Glutamatergic neuron (in vitro differentiated cells): ENCODE measurements at regions not wholly inside any gene's neighbourhood (a gene's known extent, or its start where the extent isn't known, plus 50 kb on each side); places are given as distances from the start of the nearest gene placed in this dataset.

Source experiments
- DNase-seq: peaks from one replicate; pipeline ENCODE4 v3.0.0; 2022
- H3K27ac Mint-ChIP-seq: one replicate; pipeline ENCODE4 v1.8.0; 2020; ENCODE audit warnings: mild to moderate bottlenecking, mixed read lengths, inconsistent platforms; ENCODE audit not compliant: unreplicated experiment
- H3K27me3 Mint-ChIP-seq: one replicate; pipeline ENCODE4 v1.8.0; 2020; ENCODE audit warnings: mild to moderate bottlenecking, moderate library complexity, mixed read lengths, inconsistent platforms; ENCODE audit not compliant: unreplicated experiment
- H3K36me3 Mint-ChIP-seq: one replicate; pipeline ENCODE4 v1.8.0; 2020; ENCODE audit warnings: mild to moderate bottlenecking, mixed read lengths, inconsistent platforms; ENCODE audit not compliant: unreplicated experiment
- H3K4me1 Mint-ChIP-seq: one replicate; pipeline ENCODE4 v1.8.0; 2020; ENCODE audit warnings: mild to moderate bottlenecking, low read depth, mixed read lengths, inconsistent platforms; ENCODE audit not compliant: unreplicated experiment
- H3K4me3 Mint-ChIP-seq: one replicate; pipeline ENCODE4 v1.8.0; 2020; ENCODE audit warnings: mild to moderate bottlenecking, mixed read lengths, inconsistent platforms; ENCODE audit not compliant: unreplicated experiment
- H3K9me3 Mint-ChIP-seq: one replicate; pipeline ENCODE4 v1.8.0; 2020; ENCODE audit warnings: mild to moderate bottlenecking, moderate library complexity, mixed read lengths, inconsistent platforms; ENCODE audit not compliant: unreplicated experiment
- CTCF ChIP-seq: fragments of 200-600 bp; sonication (generic); IDR thresholded peaks from one replicate; pipeline ENCODE4 v1.5.0; 2021; ENCODE audit not compliant: partially characterized antibody, unreplicated experiment

- H3K4me1 Mint-ChIP-seq, result peaks cover 34% of the 10 kb centered on the region
- H3K27ac Mint-ChIP-seq, result no peak overlapping the region
- H3K36me3 Mint-ChIP-seq, result no peaks in the 10 kb centered on the region
- H3K4me3 Mint-ChIP-seq, result no peak overlapping the region
- peaks cover 3% of the 10 kb centered on the region for H3K27me3 Mint-ChIP-seq
- H3K9me3 Mint-ChIP-seq, result peaks cover 7% of the 10 kb centered on the region
- no peak for TF ChIP-seq CTCF
- no peak for DNase-seq
These were observed 693.7 kb downstream of the PLCL1 start for GRCh38 chr2:198498048-198498447.

GRCh38 chr2:198494931-198495330 is 690.5 kb downstream of the PLCL1 start:
- no peak for TF ChIP-seq CTCF
- Mint-ChIP-seq H3K36me3 (no peaks in the 10 kb centered on the region), H3K4me1 (peaks cover 16% of the 10 kb centered on the region), H3K9me3 (peaks cover 3% of the 10 kb centered on the region), H3K27ac (no peak overlapping the region), H3K27me3 (peaks cover 2% of the 10 kb centered on the region), H3K4me3 (no peak overlapping the region)
- no peak for DNase-seq

- TF ChIP-seq CTCF, result no peak
- Mint-ChIP-seq H3K27ac (no peak overlapping the region), H3K4me1 (no peaks in the 10 kb centered on the region), H3K9me3 (no peaks in the 10 kb centered on the region), H3K36me3 (no peaks in the 10 kb centered on the region), H3K4me3 (no peak overlapping the region), H3K27me3 (no peaks in the 10 kb centered on the region)
- no peak for DNase-seq
These were observed 686.4 kb downstream of the PLCL1 start for GRCh38 chr2:198490748-198491147.

- no peaks in the 10 kb centered on the region for H3K4me1 Mint-ChIP-seq
- H3K36me3 Mint-ChIP-seq, result no peaks in the 10 kb centered on the region
These were observed 684.6 kb downstream of the PLCL1 start for GRCh38 chr2:198488964-198489363.

GRCh38 chr2:198483051-198483450 is 678.7 kb downstream of the PLCL1 start:
- TF ChIP-seq CTCF, result no peak
- Mint-ChIP-seq H3K27me3 (no peaks in the 10 kb centered on the region), H3K9me3 (no peaks in the 10 kb centered on the region), H3K36me3 (no peaks in the 10 kb centered on the region), H3K4me1 (no peaks in the 10 kb centered on the region), H3K4me3 (no peak overlapping the region), H3K27ac (no peak overlapping the region)
- no peak for DNase-seq

More at GRCh38 chr2:198488964-198489363, 684.6 kb downstream of the PLCL1 start:
- TF ChIP-seq CTCF, result no peak
- Mint-ChIP-seq H3K9me3 (no peaks in the 10 kb centered on the region), H3K27ac (no peak overlapping the region), H3K27me3 (no peaks in the 10 kb centered on the region), H3K4me3 (no peak overlapping the region)
- no peak for DNase-seq
